ENCODE measurements at regions not wholly inside any gene's neighbourhood (a gene's known extent, or its start where the extent isn't known, plus 50 kb on each side); places are given as distances from the start of the nearest gene placed in this dataset.

DNA sequence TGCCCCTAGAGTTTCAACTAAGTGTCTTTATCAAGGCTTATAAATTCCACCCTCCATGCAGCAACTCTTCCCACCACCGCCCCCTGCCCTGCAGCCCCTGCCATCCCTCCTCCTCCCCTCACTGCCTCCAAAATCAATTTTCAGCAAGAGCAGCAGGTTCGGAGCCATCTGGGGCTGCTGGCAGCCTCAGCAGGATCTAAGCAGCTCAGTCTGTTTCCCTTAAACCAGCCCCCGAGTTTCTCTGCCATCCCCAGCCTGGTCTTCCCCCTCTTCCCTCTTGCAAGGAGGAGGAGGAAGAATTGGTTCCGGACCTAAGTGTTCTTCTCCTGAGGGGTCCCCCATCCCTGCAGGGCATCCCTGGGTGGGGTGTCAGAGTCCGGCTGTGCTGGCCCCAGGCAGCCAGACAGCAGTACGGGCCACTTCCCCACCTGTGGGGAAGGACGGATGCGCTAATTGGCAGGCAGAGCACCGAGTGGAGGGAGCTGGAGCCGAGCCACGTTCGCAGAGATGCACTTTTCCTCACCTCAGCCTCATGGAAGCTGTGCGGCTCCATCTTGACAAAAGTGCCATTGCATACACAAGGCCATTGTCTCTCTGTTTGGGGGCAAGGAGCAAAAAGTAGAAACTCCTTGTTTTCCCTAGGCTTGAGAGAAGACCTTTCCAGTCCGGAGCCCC, 189.3 kb downstream of the KCNA5 start:
- no peak for DNase-seq

DNA sequence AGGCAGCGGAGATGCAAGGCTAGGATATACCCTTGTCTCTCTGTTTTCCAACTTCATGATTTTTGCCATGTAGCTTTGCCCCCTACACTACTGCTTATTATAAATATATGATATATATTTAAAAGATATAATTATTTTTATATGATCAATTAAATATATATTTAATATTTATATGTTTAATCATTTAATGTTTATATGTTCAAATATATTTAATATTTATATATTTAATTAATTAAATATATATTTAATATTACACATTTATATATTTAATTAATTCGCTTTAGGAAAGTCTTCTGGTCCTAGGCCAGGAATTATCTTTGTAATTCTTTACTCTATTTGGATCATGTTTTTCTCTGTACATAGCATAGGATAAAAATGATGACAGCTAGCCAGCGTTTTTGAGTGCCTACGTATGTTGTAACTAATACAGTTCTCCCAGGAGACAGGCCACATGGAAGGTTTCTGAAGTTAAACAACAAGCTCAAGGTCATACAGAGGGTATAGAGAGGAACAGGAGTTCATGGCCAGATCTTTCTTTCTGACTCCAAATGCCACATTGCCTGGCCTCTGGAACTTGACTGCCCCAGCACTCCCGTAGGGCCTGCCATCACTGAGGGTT, 192.5 kb downstream of the KCNA5 start:
- DNase-seq: no peak

DNA sequence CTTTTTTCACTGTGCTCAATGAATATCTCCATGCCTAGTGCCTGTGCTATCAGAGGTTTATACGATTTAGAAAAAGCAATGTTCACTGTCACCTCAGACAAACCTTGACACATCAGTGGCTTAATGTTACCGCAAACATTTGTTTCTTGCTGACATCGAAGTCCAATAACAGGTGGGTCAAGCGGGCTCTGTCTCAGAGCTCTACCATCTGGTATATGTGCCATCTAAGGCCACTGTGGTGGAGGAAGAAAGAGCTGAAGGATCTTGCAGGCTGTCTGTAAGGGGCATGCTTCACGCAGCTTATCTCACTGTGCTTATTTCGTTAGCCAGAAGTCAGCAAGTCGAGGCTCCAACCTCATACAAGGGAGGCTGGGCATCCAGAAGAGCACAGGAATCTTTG, 189.5 kb upstream of the NTF3 start:
- no peak for DNase-seq

DNA sequence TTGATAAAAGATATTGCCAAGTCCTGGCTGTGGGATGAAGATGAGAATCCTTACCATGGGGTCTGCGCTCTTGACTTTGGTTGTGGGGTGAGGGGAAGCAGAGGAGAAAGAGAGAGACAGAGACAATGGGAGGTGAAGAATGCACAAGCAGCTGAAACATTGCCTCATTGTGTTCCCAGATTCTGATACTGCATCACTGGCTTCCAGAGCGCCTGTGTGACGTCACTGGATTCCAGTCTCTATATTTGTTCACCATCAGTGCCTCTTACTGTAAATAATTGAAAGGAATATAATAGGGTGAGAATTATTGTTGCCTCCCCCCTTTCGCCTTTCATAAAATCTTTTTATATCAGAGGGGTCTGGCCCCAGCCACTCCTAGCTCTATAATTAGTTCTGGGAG, 188.9 kb upstream of the NTF3 start:
- peak; percentile 64 for DNase-seq

DNA sequence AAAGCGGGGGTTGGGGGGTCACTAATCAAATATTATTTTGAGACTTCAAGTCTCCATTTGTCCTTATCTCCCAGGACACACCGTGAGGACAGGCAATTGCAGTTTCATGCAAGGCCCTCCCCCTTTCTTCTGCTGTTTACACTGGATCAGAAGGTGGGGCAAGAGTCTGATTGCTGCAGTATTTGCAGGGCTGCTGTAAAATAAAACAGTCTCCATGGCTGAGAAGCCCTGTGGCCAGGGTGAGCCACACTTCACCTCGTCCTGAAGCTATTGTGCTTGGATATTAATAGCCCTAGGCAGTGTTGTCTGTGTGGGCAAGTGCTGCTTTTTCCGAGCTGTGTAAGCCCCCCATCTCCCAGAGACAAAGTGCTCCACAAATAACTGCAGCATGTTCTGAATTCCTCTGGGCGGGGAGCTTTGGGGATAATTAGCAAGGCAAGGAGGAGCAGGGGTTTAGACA, 187.4 kb upstream of the NTF3 start:
- peak; percentile 62 for DNase-seq

DNA sequence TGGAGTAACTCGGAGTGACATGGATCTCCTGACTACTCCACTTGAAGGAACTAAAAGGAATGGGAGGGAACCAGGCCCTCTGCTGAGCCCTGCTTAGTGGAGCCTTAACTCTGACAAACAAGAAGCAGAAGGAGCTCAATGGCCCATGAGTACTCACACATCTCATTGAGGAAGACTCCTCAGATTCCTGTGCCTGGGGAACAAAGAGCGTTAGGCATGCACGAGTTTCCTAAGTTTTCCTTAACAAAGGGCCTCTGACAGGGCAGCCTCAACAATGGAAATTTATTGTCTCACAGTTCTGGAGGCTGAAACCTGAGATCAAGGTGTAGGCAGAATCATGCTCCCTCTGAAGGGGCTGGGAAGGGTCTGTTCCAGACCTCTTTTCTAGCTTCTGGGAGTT, 185.7 kb upstream of the NTF3 start:
- peak; percentile 56 for DNase-seq

DNA sequence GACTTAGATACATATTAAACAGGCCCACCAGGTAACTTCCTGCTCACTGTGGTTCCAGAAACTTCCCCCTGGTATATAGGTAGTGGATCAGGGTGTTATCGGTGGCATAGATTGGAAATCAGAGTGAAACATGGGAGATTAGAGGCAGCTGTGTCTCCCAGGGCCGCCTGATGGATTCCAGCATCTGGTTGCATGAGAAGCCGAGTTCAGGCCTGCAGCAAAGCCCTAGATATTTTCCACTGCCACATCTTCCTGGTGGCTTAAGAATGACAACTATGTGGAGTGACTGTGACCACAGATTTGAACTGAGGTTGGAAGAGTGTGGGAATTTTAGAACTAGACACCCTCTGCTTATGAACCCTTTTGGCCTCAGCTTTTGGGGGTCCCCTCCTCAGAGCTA, 184.8 kb upstream of the NTF3 start:
- DNase-seq: no peak

DNA sequence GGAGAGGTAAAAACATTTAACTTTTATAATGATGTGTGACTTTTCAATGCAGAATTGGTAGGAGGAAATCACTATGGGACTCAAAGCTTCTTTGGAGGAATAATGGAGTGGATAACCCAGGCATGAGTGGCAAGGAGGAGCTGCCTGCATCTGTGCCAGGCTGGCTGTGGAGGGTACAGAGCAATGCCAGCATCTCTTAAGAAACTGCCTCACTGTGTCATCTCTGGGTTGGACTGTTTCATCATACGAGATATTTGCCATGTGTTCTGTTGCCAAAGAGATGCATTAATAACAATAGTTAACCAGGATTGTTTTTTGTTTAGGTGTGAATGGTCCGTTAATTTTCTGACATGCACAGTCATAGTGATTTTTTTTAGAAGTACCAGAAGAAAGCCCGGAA, 183.7 kb upstream of the NTF3 start:
- no peak for DNase-seq

DNA sequence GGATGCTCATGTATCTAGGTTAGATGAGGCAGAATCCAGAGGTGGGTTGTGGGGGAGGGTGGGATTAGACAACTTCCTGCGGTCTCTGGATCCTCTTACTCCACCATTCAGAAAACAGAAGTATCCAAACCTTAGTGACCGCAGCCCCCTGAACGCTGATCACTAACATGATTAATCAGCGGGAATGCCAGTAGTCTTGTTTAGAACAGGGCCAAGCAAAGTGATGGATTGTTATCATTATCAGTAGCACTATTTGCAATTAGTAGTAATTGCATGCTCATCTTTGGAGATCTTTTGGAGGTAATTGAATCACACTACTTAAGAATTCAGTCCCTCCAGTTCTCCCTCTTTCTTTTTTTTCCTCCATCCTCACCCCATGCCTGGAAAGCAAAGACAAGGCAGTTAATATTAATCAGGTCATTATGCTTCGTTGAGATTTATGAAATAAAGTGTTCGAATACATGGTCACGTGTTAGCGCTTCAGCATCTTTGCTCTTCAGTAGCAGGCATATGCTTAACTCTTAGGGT, 182.8 kb upstream of the NTF3 start:
- no peak for DNase-seq

DNA sequence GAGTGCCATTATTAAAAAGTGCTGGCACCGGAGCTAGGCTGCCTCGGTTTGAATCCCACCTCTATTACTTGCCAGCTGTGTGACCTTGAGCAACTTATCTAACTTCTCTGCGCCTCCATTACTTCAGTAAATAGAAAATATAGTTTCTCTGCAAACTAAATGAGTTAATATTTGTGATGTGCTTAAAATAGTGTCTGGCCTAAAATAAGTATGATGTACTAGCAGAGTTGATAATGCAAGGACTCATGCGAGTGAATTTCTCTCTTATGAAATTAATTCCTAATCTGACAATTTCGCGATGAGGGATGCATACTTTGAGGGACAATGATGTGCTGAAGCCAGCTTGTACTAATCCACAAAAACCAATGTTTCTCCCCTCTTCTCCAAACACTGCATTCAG, 180.8 kb upstream of the NTF3 start:
- no peak for DNase-seq

DNA sequence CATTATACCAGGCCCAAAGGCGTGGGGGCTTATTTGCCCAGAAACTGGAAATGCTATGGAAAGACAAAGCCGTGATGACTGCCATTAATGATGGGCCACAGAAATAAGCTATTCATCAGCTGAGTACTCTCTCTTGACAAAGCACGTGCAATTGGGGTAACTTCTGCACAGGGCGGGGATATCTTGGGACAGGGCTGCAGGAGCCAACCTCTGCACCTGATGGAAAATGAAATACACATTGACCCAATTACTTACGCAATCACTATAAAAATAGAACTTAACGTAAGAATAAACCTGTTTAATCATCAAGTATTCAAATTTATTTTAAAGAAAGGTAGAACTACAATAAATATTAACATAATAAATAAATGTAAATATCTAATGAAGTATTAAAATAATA, 180.1 kb upstream of the NTF3 start:
- DNase-seq: no peak

DNA sequence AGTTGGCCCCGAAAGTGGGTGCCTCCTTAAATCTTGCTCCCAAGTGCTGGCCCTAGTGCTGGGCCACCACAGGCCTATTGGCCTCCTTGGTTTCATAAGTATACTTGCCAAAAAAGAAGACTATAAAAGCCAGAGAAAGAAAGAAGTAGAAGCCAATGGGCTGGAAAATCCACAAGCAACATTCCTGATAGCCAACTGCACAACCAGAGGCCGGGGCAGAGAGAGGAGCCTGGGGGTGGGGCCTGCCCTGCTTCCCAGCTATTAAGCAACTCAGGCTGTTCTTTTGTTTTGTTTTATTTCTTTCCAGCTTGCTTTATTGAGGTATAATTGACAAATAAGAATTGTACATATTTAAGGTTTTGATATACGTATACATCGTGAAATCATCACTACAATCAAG, 177.2 kb upstream of the NTF3 start:
- DNase-seq: no peak

DNA sequence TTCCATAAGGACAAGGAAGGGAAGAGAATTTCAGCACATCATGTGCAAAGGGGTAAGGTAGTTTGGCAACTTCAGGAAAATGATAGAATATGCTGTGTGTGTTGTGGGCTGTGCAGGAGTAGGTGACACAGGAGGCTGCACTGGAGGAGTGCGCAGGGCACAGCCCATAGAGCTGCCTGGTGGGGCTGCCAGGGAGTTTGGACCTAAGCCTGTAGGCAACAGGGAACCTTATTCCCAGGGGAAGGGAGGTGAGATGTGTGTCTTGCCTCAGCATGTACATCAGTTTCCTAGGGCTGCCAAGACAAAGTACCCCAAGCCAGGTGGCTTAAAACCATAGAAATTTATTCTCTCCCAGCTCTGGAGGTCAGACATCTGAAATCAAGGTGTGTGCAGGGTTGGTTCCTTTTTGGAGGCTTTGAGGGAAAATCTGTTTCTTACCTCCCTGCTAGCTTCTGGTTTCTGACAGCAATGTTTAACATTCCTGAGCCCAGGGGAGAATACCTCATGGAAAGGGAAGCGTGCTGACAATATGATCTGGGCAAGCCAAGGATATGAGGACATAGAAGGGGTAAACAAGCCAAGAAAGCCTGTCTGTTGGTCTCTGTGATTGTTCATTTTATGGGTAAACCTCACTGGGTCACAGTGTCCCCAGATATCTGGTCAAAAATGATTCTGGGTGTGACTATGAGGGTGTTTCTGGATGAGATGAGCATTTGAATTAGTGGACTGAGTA, 174.0 kb upstream of the NTF3 start:
- no peak for DNase-seq

DNA sequence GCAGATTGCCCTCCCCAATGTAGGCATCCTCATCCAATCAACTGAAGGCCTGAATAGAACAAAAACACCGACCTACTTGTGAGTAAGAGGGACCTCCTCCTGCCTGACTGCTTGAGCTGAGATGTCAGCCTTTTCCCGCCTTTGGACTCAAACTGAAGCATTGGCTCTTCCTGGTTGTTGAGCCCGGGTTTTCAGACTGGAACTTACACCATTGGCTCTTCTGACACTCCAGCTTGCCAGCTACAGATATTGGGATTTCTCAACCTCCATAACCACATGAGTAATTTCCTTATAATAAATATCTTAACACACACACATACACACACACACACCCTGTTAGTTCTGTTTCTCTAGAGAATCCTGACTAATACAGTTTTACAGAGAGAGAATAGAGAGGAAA, 173.4 kb upstream of the NTF3 start:
- DNase-seq: no peak

DNA sequence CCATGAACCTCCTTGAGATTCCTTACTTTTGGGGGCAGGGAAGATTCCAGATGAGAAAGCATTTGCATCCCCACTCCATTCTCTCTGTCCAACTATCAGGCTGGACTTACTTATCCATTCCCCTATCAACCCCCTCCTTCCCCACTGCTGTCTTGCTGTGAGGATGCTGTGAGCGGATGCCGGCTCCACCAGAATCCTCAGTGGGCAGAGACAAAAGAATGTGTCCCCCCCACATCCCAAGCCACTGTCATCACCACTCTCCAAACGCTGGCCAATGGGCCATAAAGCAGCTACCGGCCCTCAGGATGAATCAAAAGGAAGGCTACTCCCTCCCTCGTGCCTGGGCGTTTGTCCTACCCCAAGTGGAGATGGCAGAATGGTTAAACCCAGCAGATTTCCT, 173.0 kb upstream of the NTF3 start:
- no peak for DNase-seq

DNA sequence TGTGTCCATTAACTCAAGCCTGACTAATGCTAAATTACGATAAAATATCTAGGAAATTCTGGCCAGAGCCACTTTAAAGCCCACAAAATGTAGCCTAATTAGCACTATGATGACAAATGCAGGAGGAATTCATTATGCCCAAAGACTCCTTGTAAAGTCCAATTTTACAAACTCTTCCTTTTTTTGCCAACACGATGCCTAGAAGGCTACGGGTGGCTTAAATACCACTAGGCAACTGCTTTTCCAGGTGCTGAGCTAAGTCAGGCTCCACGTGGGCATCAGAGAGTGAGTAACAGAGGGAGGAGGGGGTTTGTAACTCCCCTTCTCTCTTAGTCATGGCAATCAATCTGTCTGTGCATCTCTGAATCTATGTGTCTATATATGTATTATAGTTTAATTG, 172.4 kb upstream of the NTF3 start:
- DNase-seq: no peak

DNA sequence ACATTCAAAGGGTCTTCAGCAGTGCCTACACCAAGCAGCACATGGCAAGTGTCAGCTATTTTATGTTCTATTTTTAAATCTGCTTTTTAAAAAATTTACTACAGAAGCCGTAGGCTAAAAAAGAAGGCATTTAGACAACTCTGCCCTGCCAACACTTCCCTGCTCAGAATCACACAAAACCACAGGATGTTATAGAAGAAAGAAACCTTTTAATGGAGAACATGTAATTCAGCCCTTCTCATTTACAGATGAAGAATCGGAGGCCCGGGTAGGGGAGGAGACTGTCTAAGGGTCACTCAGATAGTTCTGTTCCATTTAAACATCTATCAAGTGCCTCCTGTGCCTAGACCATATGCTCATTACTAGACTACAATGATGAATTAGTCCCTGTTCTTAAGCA, 171.8 kb upstream of the NTF3 start:
- no peak for DNase-seq

DNA sequence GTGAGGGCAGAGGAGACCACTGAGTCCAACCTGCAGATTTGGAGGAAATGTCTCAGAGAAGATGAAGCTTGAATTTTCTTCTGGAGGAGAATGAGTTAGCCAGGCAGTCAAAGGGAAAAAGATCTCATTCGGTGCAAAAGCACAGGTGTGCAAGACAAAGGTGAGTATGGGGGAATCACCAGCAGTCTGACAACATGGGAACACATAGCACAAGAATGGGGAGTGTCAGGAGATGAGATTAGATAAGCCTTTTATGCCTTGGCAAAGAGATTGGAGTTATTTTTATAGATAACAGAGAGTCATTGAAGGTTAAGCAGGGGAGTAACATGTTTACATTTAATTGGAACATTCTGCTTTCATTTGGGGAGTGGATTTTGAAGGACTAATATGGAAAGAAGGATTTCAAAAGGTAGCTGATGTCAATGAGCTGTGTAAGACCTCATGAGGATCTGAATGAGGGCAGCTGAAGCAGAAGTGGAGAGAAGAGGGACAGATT, 171.3 kb upstream of the NTF3 start:
- DNase-seq: no peak

DNA sequence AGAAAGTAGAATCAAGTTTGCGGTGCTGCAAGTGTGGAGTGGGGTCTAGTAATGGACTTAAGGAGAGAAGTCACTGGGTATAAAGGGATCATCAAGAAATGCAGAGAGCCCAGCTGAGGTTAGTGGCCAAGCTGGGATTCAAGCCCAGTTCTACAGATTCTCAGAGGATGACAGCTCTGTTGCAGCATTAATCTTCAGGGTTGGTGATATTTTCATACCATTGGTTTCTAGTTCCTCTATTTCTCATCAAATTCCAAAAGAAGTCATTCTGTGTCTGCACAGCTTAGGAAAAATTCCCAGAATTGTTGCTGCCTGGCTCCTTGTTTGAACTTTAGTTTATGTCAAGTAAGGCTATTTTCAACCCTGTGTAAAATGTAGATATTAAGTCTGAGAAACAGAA, 169.5 kb upstream of the NTF3 start:
- no peak for DNase-seq

DNA sequence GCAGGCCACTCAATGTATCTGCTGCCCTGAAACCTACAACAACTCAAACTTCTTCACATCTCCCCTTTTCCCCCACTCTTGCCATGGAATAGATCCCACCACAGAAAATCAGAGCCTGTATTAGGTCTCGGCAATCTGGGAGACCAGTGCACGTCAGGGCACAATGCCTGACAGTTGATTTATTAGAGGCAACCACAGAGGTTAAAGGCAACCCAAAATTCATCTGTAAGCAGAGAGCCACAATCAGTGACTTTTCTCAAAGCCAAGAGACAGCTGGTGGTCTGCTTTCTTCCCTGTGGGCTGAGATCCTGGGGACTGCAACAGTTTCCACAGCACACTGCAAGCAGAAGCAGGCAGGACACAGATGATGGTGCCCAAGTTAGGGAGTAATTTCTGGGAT, 169.0 kb upstream of the NTF3 start:
- DNase-seq: no peak

DNA sequence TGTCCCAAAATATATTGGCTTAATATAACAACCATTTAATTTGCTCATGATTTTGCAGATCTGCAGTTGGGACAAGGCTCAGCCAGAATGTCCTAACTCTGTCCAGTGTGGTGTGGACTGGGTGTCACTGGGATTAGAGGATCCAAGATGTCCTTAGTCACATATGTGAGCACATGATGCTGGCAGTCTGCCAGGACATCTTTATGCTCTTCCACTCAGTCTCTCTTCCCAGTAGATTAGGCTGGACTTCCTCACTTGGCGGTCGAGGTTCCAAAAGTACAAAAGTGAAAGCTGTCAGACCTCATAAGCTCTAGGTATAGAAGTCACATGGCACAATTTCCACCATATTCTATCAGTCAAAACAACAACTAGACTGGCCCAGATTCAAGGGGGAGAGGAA, 167.9 kb upstream of the NTF3 start:
- DNase-seq: no peak

DNA sequence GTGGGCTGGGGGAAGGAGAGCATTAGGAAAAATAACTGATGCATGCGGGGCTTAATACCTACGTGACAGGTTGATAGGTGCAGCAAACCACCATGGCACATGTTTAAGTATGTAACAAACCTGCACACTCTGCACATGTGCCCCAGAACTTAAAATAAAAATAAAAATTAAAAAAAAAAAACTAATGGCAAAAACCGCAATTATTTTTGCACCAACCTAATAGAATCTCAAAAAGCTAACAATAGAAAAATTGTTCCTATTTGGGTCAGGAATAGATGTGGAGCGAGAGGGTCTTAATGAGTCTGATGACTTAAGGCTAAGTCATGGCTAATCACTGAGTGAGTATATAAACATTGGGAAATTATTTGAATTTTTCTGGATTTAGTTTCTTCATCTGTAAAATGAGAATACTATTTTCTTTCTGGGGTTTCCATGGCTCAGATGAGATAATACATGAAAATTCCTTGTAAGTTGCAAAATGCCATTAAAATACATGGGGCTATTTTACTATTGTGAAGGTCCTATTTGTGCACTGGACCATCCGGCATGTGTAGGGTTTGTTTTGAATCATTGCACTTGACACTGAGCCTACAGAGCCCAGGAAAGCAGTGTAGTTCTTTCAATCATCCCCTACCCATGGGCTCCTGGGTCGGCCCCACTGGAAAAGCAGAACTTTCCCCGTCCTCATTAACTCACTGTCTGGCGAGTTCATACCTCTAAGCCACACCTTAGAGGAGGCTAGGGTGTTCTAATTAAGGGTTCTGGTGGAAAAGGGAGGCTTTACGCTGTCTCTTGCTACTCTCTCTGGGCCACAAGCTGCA, 164.1 kb upstream of the NTF3 start:
- DNase-seq: no peak
